Peyer's patch (tissue), 4 donors: ENCODE measurements at regions not wholly inside any gene's neighbourhood (a gene's known extent, or its start where the extent isn't known, plus 50 kb on each side); places are given as distances from the start of the nearest gene placed in this dataset.

Source experiments
- POLR2A ChIP-seq, 2 donors: fragments of 450-650 bp; IDR thresholded peaks; one replicate each; pipeline ENCODE4 v1.5.1; 2017; ENCODE audit warnings: antibody characterized with exemption in 2 of 2, mild to moderate bottlenecking in 2 of 2, moderate library complexity in 2 of 2
- TF ChIP-seq, protein P1 (sequence below), 6 experiments: fragments of 450-650 bp in 4 of 6; fragments of 200-600 bp in 2 of 6; sonication (generic) in 1 of 6; IDR thresholded peaks; one replicate each; pipeline ENCODE4 v1.5.1; 2017 to 2019; ENCODE audit warnings: antibody characterized with exemption in 6 of 6, mild to moderate bottlenecking in 3 of 6, moderate library complexity in 1 of 6

DNA sequence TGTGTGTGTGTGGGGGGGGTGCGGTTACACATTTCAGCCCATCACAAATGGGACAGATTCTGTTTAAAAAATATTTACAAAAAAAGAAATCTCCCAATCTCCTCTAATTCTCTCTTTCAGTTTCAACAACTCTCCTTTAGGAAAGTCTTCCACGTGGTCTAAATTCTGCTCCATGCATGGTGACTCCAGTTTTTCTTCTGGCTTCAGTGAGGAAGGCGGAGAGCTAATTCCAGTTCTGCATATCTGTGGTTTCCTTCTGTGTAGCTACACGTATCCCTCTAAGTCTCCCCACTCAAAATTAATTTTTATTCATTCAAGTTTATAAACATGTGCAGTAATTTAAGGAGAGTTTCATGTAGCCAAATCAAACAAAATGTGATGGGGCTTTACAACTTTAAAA, 111.6 kb downstream of the SLC4A3 start:
- TF ChIP-seq, protein P1, sequence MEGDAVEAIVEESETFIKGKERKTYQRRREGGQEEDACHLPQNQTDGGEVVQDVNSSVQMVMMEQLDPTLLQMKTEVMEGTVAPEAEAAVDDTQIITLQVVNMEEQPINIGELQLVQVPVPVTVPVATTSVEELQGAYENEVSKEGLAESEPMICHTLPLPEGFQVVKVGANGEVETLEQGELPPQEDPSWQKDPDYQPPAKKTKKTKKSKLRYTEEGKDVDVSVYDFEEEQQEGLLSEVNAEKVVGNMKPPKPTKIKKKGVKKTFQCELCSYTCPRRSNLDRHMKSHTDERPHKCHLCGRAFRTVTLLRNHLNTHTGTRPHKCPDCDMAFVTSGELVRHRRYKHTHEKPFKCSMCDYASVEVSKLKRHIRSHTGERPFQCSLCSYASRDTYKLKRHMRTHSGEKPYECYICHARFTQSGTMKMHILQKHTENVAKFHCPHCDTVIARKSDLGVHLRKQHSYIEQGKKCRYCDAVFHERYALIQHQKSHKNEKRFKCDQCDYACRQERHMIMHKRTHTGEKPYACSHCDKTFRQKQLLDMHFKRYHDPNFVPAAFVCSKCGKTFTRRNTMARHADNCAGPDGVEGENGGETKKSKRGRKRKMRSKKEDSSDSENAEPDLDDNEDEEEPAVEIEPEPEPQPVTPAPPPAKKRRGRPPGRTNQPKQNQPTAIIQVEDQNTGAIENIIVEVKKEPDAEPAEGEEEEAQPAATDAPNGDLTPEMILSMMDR (IDR thresholded peaks at IDR 0.05), result no peak
- TF ChIP-seq POLR2A (IDR thresholded peaks at IDR 0.05), result no peak
